ENCODE measurements at regions not wholly inside any gene's neighbourhood (a gene's known extent, or its start where the extent isn't known, plus 50 kb on each side); places are given as distances from the start of the nearest gene placed in this dataset.

- DNase-seq: no peak
These were observed 199.7 kb upstream of the TLE4 start for GRCh38 chr9:79371948-79372555.

DNA sequence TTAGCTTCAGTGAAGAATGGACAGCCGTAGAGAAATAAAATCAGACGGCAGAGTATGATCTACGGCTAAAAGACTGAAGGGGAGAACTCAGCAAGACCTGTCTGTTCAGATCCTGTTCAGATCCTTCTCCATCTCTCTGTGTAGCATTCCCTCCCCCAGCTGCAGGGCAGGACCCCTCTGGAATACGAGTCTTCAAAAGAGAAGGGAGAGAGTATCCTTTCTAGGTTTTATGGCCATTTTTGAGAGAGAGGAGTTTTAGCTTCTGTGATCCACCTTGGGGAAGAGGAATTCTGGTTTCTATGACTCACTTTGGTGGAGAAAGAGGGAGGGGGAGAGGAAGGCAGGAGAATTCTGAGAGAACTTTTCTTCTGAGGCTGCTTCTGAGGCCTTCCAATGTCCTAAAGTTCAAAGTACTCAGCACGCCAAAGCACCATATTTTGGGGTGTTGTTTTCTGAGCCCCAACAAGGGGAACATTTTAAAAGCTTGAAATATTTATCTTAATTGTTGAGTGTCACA, 194.4 kb upstream of the TLE4 start:
- DNase-seq: no peak

DNA sequence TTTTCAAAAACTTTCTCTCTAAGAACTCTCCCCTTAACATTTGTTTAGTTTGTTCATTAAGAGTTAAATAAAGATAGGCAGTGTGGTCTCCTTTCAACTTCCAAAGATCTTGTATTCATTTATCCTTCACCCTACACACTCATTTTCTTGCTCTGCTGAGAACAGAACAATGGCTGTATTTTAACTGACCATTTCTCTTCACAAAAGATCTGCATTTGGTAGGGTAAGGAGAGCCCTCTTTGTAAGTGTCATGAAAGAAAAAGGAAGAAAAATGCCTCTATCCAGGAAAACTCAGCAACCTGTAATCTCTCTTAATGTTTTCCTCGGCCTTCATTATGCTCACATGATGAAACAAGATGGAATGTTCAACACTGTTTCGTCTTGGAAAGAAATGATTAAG, 193.7 kb upstream of the TLE4 start:
- DNase-seq: no peak

DNA sequence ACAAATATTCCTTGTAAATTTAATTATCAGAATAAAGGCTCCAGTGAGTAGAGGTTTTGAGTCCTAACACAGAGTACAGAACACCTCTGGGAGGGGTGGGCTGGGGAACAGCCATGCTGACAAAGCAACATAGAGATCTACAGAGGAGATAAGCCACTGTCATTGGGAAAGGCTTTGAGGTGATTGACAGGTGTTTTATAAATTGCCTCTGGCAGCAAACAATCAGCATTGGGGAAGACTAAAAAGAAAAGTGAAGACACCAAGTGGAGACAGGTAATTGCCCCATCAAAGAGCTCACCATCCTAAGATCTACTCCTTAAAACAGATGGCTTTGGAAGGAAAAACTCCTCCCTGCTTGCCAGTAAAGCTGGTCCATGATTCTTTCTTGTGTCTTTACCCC, 189.7 kb upstream of the TLE4 start:
- DNase-seq: no peak

GRCh38 chr9:79382458-79382857, 189.3 kb upstream of the TLE4 start:
- DNase-seq: no peak

- DNase-seq: no peak
These were observed 188.7 kb upstream of the TLE4 start for GRCh38 chr9:79383096-79383495.

DNA sequence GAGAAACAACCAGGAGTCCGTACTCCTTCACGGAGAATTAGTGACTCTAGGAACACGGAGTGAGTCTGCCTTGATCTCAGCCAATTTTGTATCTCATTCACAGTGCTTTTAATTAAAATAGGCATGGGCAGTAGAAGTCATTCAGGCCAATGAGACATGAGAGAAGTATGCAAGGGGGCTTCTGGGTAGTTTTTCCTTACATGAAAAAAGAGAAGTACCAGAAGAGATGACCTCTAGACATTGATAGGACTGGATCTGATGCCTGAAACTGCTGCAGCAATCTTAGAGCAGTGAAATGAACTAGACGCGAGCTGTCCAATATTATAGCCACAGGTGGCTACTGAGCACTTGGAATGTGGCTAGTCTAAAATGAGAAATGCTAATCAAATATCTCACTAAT, 187.7 kb upstream of the TLE4 start:
- no peak for DNase-seq

- no peak for DNase-seq
These were observed 187.3 kb upstream of the TLE4 start for GRCh38 chr9:79384501-79384900.

DNA sequence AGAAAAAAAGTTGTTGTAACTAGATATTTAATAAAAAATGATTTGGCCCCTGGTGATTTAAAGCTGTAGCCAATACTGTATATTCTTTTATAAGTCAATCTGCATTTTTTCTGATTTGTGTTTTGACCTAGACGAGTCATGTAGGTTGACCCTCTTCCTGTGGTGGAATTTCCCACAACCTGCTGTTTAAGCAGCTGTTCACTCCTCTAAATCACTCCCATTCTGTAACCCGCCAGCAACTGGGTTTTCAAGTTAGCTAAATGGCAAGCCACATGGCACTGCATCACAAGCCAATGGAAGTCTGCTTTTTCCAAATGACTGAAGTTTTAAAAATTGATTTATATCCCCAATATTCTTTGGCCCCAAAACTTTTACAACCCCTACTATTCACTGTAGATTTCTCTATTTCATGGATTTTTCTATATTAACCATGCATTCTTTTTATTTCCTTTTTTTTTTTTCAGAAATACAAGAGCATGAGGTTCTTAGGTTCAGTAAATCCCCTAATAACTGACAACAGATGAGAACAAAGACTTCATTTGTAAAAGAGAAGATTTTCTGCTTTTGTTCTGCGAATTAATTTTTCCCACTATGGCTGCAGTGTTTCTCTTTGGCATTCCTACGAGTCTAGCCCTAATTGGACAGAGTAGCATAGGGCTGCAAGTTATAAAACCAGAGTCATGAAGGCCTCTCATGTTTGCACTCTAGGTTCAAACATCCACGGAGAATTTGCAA, 184.5 kb upstream of the TLE4 start:
- no peak for DNase-seq

DNA sequence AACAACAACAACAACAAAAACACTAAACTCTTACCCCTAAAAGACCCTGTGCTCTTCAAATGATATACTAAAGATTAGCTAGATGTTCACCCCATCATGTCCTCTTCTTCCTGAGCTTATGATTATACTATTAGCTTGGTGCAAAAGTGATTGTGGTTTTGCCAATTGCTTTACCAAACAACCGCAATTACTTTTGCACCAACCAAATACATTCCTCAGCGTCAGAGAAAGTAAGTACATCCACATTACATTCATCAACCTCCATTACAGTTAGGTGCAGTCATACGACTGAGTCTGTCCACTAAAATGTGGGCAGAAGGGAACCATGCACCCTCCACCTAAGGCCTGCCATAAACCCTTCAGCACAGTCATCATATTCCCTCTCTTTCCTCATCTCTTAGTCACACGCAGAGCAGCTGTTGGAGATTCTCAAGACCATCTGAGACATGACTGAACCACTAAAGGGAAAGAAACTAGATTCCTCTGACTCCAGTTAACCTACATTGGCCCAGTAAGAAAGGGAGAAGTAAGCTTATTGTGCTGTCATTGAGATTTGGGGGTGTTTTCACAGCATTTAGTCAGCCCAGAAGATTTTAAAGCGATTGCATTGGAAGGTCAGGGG, 181.6 kb upstream of the TLE4 start:
- no peak for DNase-seq

GRCh38 chr9:79390781-79391770, 180.7 kb upstream of the TLE4 start:
- DNase-seq: no peak

DNA sequence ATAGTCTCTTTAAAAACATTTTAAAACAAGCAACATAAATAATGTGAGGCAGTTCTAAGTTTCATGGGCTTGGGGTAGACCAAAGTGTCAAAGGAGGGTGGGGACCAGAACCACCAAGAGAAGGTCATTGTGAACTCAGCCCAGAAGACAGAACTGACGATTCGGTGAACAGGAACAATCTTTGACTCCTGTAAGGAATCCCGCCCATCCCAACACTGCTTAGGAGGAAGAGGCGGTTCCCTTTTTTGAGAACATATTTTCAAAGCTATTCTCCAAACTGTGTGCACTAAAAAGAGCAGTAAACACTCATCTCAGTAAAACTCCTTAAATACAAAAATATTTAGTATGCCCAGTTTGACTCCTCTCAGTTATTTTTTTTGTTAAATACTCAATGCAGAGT, 176.5 kb upstream of the TLE4 start:
- DNase-seq: no peak

- no peak for DNase-seq
These were observed 176.0 kb upstream of the TLE4 start for GRCh38 chr9:79395755-79396154.

GRCh38 chr9:79396168-79396567, 175.6 kb upstream of the TLE4 start:
- DNase-seq: no peak

- DNase-seq: no peak
These were observed 168.3 kb upstream of the TLE4 start for GRCh38 chr9:79403495-79403894.

GRCh38 chr9:79408200-79408599, 163.6 kb upstream of the TLE4 start:
- DNase-seq: no peak

- DNase-seq: no peak
These were observed 163.1 kb upstream of the TLE4 start for GRCh38 chr9:79408617-79409016.

DNA sequence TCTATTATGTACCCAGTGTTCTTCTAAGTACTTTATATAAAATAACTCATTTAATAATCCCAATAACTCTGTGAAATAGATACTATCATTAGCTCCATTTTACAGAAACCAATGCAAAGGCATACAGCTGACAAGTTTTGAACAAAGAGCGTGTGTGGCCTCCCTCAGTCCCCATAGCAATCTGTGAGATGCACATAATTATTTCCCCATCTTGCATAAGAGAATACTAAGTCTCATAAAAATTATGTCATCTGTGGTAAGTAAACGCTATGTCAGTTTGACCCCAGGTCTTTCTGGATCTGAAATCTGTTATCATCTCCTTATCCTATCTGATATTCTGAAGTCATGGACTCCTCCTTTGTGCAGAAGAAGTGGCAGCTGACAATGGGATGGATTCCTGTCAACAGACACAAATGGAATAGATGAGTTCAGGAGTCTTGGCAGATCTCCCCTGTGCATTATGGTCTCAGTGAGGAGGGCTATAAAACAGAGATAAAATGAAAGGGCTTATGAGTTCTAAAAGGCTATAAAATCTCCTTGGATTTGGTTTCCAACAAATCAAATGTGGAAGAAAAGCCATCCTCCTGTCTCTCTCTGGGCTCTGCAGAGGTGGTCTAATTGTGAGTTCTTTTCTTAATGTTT, 162.5 kb upstream of the TLE4 start:
- no peak for DNase-seq

GRCh38 chr9:79425840-79426239, 145.9 kb upstream of the TLE4 start:
- DNase-seq: no peak

- DNase-seq: no peak
These were observed 143.3 kb upstream of the TLE4 start for GRCh38 chr9:79428422-79428821.

- no peak for DNase-seq
These were observed 141.1 kb upstream of the TLE4 start for GRCh38 chr9:79430619-79431018.

GRCh38 chr9:79431019-79431679, 140.6 kb upstream of the TLE4 start:
- DNase-seq: no peak
